Spleen (tissue), 11 donors: ENCODE measurements at regions not wholly inside any gene's neighbourhood (a gene's known extent, or its start where the extent isn't known, plus 50 kb on each side); places are given as distances from the start of the nearest gene placed in this dataset.

Experiments used
- DNase-seq: peaks from one replicate; pipeline ENCODE4 v3.0.0-alpha.2; 2020
- H3K27ac ChIP-seq, 8 donors: fragments of 200-600 bp; sonication (generic) in 7 of 8; 1 replicate in 4 of 8; 2 replicates in 4 of 8; pipeline versions ENCODE4 v1.5.0 to v1.8.0; 2016 to 2021; ENCODE audit warnings: inconsistent platforms in 4 of 8, mild to moderate bottlenecking in 4 of 8, moderate library complexity in 1 of 8
- H3K27me3 ChIP-seq, 7 donors: fragments of 200-600 bp; sonication (generic) in 6 of 7; replicated peaks in 1 of 7; 1 replicate in 4 of 7; 2 replicates in 3 of 7; pipeline versions ENCODE4 v1.5.0 to v1.8.0; 2016 to 2021; ENCODE audit warnings: inconsistent platforms in 3 of 7, mild to moderate bottlenecking in 1 of 7
- H3K36me3 ChIP-seq, 6 donors: fragments of 200-600 bp; sonication (generic) in 5 of 6; 1 replicate in 4 of 6; 2 replicates in 2 of 6; pipeline versions ENCODE4 v1.5.0 to v1.8.0; 2016 to 2021; ENCODE audit warnings: inconsistent platforms in 2 of 6
- H3K4me1 ChIP-seq, 6 donors: fragments of 200-600 bp; sonication (generic) in 5 of 6; 1 replicate in 3 of 6; 2 replicates in 3 of 6; pipeline versions ENCODE4 v1.5.0 to v1.8.0; 2016 to 2021; ENCODE audit warnings: inconsistent platforms in 3 of 6
- H3K4me3 ChIP-seq, 8 donors: fragments of 200-600 bp; sonication (generic) in 7 of 8; 1 replicate in 4 of 8; 2 replicates in 4 of 8; pipeline versions ENCODE4 v1.5.0 to v1.8.0; 2016 to 2021; ENCODE audit warnings: inconsistent platforms in 4 of 8, mild to moderate bottlenecking in 4 of 8, moderate library complexity in 2 of 8
- H3K9me3 ChIP-seq, 8 donors: fragments of 200-600 bp; sonication (generic) in 7 of 8; 1 replicate in 4 of 8; 2 replicates in 4 of 8; pipeline versions ENCODE4 v1.5.0 to v1.8.0; 2016 to 2021; ENCODE audit warnings: inconsistent platforms in 4 of 8
- POLR2A ChIP-seq, 3 donors: fragments of 450-650 bp; IDR thresholded peaks; one replicate each; pipeline ENCODE4 v1.5.1; 2017; ENCODE audit warnings: antibody characterized with exemption in 3 of 3, mild to moderate bottlenecking in 1 of 3
- POLR2AphosphoS5 ChIP-seq, 3 donors: sonication (generic); formaldehyde crosslinking; IDR thresholded peaks; one replicate each; pipeline ENCODE4 v1.5.1; 2017; ENCODE audit warnings: antibody characterized with exemption in 3 of 3
- WGBS, 5 donors: extraction: QIAGEN DNeasy Blood & Tissue Kit in 3 of 5; methylation state at CpG; one replicate each; pipeline versions ENCODE4 v1.1.5 to v1.1.7; 2013 to 2018; 5-methylcytosine and 5-hydroxymethylcytosine counted together
- intact Hi-C: fragments of 100-400 bp; cut with DNase I; formaldehyde crosslinking; loops from one replicate; pipeline ENCODE4 v1.15.0; 2023; ENCODE audit warnings: low total_unique reads
- TF ChIP-seq, protein P1 (sequence below), 11 experiments: fragments of 200-600 bp in 7 of 11; fragments of 450-650 bp in 4 of 11; sonication (generic) in 4 of 11; IDR thresholded peaks in 8 of 11; conservative IDR thresholded peaks in 3 of 11; 1 replicate in 7 of 11; 2 replicates in 4 of 11; pipeline versions ENCODE4 v1.4.0 to v1.8.0; 2016 to 2021; ENCODE audit warnings: antibody characterized with exemption in 11 of 11, inconsistent platforms in 4 of 11, mild to moderate bottlenecking in 1 of 11
- donor health status: healthy with polysubstance abuse.
- donor health status: DM: no; HTN: no; CAD: no; lungs with moderate emphysema.
- donor health status: DM: no; HTN: no; CAD: no.
- donor health status: Bipolar disorder and iron deficiency.
- donor health status: healthy.
- donor health status: DM: no; HTN: no; CAD: no.
- donor health status: DM: yes; HTN: yes; CAD: no.

DNA sequence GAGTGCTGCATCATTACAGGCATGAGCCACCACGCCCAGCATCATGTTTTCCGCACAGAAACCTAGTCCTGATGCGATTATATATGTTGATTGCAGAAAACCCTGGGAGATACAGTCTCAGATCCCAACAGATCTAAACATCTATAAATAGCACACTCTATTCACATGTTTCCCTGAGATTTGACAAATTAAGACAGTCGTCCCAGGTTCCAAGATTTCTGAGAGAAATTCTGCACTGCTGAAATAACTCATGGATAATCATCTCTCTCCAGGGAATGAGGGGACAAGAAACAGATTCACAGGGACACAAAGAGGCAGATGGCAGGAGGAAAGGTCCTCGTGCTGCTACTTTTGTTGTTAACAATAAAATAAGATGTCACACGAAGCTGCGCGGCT is 393.1 kb upstream of the CELF2 start:
- Histone ChIP-seq H3K9me3 (no peaks in the 10 kb centered on the region), H3K4me3 (no peak overlapping the region), H3K27ac (no peak overlapping the region), H3K4me1 (no peaks in the 10 kb centered on the region), H3K36me3 (no peaks in the 10 kb centered on the region), H3K27me3 (no peaks in the 10 kb centered on the region)
- no peak for DNase-seq
- TF ChIP-seq POLR2AphosphoS5 (IDR thresholded peaks at IDR 0.05) = no peak
- no peak for TF ChIP-seq POLR2A (IDR thresholded peaks at IDR 0.05)
- TF ChIP-seq, protein P1, sequence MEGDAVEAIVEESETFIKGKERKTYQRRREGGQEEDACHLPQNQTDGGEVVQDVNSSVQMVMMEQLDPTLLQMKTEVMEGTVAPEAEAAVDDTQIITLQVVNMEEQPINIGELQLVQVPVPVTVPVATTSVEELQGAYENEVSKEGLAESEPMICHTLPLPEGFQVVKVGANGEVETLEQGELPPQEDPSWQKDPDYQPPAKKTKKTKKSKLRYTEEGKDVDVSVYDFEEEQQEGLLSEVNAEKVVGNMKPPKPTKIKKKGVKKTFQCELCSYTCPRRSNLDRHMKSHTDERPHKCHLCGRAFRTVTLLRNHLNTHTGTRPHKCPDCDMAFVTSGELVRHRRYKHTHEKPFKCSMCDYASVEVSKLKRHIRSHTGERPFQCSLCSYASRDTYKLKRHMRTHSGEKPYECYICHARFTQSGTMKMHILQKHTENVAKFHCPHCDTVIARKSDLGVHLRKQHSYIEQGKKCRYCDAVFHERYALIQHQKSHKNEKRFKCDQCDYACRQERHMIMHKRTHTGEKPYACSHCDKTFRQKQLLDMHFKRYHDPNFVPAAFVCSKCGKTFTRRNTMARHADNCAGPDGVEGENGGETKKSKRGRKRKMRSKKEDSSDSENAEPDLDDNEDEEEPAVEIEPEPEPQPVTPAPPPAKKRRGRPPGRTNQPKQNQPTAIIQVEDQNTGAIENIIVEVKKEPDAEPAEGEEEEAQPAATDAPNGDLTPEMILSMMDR (IDR thresholded peaks at IDR 0.05 in 8 of 11, conservative IDR thresholded peaks at IDR 0.05 in 3 of 11) = no peak
- 82 to 89% (median 85%) methylated on average over 8 of the region's 8 CpGs for WGBS, 5 donors
- intact Hi-C loops = no loop called here

DNA sequence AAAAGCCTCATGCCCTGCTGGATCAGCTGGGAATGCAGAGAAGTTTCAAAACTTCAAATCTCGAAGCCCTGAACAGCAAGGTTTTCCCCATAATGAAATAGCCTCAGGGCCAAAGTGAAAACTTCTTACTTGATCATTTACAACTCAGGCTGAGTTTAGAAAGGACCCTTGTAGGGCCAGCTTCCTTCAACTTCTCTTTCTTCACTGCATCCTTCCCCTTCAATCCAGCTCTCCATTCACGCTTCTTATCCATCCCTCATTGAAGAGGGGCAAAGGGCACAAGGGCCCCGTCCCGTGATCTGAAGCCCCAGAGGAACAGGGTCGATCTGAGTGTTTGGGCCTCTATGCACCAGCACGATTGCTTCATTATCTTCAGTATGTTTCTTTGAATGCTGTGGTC is 392.2 kb upstream of the CELF2 start:
- WGBS, 5 donors = 76 to 91% (median 82%) methylated on average over 6 of the region's 6 CpGs
- no peak for TF ChIP-seq POLR2AphosphoS5 (IDR thresholded peaks at IDR 0.05)
- TF ChIP-seq, protein P1 (IDR thresholded peaks at IDR 0.05 in 8 of 11, conservative IDR thresholded peaks at IDR 0.05 in 3 of 11) = no peak
- no peak for TF ChIP-seq POLR2A (IDR thresholded peaks at IDR 0.05)
- Histone ChIP-seq H3K4me3 (no peak overlapping the region), H3K9me3 (no peaks in the 10 kb centered on the region), H3K4me1 (no peaks in the 10 kb centered on the region), H3K27ac (no peak overlapping the region), H3K27me3 (no peaks in the 10 kb centered on the region), H3K36me3 (no peaks in the 10 kb centered on the region)
- no peak for DNase-seq
- intact Hi-C loops = no loop called here

DNA sequence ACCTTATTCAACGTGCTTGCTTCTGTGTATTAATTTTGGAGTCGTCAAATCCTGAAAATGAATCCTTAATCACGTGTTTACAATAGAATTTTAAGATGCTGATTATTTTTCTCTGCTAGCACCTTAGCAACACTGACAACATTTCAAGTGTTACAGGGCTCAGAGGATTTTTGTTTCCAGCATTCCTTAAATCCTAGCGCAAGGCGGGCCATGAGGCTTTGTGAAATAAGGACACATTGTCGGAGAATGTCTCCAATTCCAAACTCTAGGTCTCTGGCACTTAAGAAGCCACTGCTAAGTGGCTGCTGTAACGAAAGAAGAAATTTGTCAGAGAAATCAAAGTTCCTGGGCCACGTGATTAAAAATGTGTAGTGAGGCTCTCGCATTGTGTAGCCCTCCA is 390.9 kb upstream of the CELF2 start:
- H3K4me1 ChIP-seq = no peaks in the 10 kb centered on the region
- no peaks in the 10 kb centered on the region for H3K9me3 ChIP-seq
- TF ChIP-seq, protein P1 (IDR thresholded peaks at IDR 0.05 in 8 of 11, conservative IDR thresholded peaks at IDR 0.05 in 3 of 11) = no peak
- no peak for TF ChIP-seq POLR2A (IDR thresholded peaks at IDR 0.05)
- TF ChIP-seq POLR2AphosphoS5 (IDR thresholded peaks at IDR 0.05) = no peak
- no peaks in the 10 kb centered on the region for H3K27me3 ChIP-seq
- H3K36me3 ChIP-seq = no peaks in the 10 kb centered on the region
- H3K4me3 ChIP-seq = no peak overlapping the region
- WGBS, 5 donors = 78 to 88% (median 88%) methylated on average over 9 of the region's 9 CpGs
- intact Hi-C loops = no loop called here
- DNase-seq = no peak
- no peak overlapping the region for H3K27ac ChIP-seq

DNA sequence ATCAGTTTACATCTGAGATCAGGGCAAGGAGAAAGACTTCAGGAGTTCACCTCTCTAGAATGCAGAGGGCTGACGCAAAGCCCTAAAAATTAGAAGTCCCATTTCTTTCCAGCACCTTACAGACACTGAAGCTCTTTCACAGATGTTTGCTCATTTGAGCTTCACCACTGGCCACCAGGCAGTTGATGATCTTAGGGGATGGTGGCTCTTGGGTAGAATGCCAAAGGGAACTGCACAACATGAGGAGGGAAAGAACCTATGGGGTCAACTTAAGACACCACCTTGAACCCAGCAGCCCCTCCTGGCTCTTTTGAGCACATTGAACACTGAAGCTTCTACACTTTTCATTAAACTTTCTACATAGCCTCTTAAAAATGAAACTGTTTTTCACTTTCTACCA is 390.3 kb upstream of the CELF2 start:
- H3K9me3 ChIP-seq = no peaks in the 10 kb centered on the region
- intact Hi-C loops = no loop called here
- no peaks in the 10 kb centered on the region for H3K27me3 ChIP-seq
- no peaks in the 10 kb centered on the region for H3K4me1 ChIP-seq
- no peak overlapping the region for H3K27ac ChIP-seq
- TF ChIP-seq, protein P1 (IDR thresholded peaks at IDR 0.05 in 8 of 11, conservative IDR thresholded peaks at IDR 0.05 in 3 of 11) = no peak
- no peak for TF ChIP-seq POLR2AphosphoS5 (IDR thresholded peaks at IDR 0.05)
- DNase-seq = no peak
- H3K4me3 ChIP-seq = no peak overlapping the region
- H3K36me3 ChIP-seq = no peaks in the 10 kb centered on the region
- 80 to 100% (median 92%) methylated on average over 1 of the region's 1 CpG for WGBS, 5 donors
